ENCODE measurements at regions not wholly inside any gene's neighbourhood (a gene's known extent, or its start where the extent isn't known, plus 50 kb on each side); places are given as distances from the start of the nearest gene placed in this dataset.

DNA sequence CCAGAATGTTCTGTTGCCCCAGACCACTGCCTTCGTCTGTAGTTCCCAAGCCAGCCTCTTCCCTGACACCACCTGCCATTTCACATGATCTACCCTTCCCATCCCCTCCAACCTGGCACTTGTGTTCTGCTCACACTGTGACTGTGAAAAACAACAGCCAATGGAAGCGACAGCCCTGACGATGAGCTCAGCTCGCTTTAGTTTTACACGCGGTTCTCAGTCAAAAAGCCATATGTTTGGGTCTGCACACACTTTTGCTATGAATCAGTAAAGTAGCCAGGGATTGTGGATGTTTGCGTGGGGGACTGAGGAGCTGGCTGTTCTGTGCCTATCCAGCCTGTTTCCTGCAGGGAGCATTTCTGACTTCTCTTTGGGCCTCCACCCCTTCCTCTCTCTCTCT, 282.7 kb downstream of the WDR11 start:
- in situ Hi-C loops (cut with MboI) (no loop called here), intact Hi-C loops (cut with micrococcal nuclease; ENCODE audit: unreplicated experiment) (no loop called here)
- H3K4me3 ChIP-seq = no peak overlapping the region
- FAIRE-seq = no peak
- DNase-seq (ENCODE audit: low read depth, low spot score) = no peak
- 56% methylated on average over 7 of the region's 7 CpGs for WGBS (ENCODE audit: insufficient coverage, insufficient replicate concordance, low lambda C conversion rate, missing lambda C conversion rate)
- BruUV-seq (replicated peaks) = no TSS peak
- no peaks in the 10 kb centered on the region for H4K20me1 ChIP-seq (ENCODE audit: control insufficient read depth, insufficient read depth)
- no peaks in the 10 kb centered on the region for H3K9me3 ChIP-seq (replicated peaks; ENCODE audit: control insufficient read depth, insufficient read depth, low read length)
- H3K79me2 ChIP-seq (ENCODE audit: control insufficient read depth, insufficient read depth, low read length) = no peaks in the 10 kb centered on the region
- ChIA-PET SMC1A (ENCODE audit: uncharacterized antibody, unreplicated experiment) (no interaction called here), CTCF (no interaction called here), POLR2A (no interaction called here), RAD21 (ENCODE audit: unreplicated experiment) (no interaction called here)
- H3K36me3 ChIP-seq (ENCODE audit: control insufficient read depth in 2 of 2, insufficient read depth in 2 of 2, low read length in 1 of 2) = no peaks in the 10 kb centered on the region
- no peak for ATAC-seq
- H3K27me3 ChIP-seq (replicated peaks in 1 of 2; ENCODE audit: control insufficient read depth in 2 of 2, insufficient read depth in 2 of 2, low read length in 1 of 2) = no peaks in the 10 kb centered on the region; a peak in 1 of 4 replicates
- H3K27ac ChIP-seq (ENCODE audit: control insufficient read depth, insufficient read depth) = no peak overlapping the region
- H2AFZ ChIP-seq (ENCODE audit: control insufficient read depth, low read depth, low read length) = no peak overlapping the region
- H3K4me2 ChIP-seq (ENCODE audit: control insufficient read depth, insufficient read depth) = no peak overlapping the region
- no peaks in the 10 kb centered on the region for H3K4me1 ChIP-seq (ENCODE audit: control insufficient read depth, insufficient read depth, low read length)
- no peak overlapping the region for H3K9ac ChIP-seq (ENCODE audit: control insufficient read depth, insufficient read depth, low read length)
- TF ChIP-seq FOXM1 (IDR thresholded peaks at IDR 0.05; ENCODE audit: low read depth, low read length) = no peak
- TF ChIP-seq, protein P1, sequence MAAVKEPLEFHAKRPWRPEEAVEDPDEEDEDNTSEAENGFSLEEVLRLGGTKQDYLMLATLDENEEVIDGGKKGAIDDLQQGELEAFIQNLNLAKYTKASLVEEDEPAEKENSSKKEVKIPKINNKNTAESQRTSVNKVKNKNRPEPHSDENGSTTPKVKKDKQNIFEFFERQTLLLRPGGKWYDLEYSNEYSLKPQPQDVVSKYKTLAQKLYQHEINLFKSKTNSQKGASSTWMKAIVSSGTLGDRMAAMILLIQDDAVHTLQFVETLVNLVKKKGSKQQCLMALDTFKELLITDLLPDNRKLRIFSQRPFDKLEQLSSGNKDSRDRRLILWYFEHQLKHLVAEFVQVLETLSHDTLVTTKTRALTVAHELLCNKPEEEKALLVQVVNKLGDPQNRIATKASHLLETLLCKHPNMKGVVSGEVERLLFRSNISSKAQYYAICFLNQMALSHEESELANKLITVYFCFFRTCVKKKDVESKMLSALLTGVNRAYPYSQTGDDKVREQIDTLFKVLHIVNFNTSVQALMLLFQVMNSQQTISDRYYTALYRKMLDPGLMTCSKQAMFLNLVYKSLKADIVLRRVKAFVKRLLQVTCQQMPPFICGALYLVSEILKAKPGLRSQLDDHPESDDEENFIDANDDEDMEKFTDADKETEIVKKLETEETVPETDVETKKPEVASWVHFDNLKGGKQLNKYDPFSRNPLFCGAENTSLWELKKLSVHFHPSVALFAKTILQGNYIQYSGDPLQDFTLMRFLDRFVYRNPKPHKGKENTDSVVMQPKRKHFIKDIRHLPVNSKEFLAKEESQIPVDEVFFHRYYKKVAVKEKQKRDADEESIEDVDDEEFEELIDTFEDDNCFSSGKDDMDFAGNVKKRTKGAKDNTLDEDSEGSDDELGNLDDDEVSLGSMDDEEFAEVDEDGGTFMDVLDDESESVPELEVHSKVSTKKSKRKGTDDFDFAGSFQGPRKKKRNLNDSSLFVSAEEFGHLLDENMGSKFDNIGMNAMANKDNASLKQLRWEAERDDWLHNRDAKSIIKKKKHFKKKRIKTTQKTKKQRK (IDR thresholded peaks at IDR 0.05; ENCODE audit: low read depth, low read length) = no peak
- no peak for TF ChIP-seq FOXK2 (IDR thresholded peaks at IDR 0.05)
- TF ChIP-seq, protein P2, sequence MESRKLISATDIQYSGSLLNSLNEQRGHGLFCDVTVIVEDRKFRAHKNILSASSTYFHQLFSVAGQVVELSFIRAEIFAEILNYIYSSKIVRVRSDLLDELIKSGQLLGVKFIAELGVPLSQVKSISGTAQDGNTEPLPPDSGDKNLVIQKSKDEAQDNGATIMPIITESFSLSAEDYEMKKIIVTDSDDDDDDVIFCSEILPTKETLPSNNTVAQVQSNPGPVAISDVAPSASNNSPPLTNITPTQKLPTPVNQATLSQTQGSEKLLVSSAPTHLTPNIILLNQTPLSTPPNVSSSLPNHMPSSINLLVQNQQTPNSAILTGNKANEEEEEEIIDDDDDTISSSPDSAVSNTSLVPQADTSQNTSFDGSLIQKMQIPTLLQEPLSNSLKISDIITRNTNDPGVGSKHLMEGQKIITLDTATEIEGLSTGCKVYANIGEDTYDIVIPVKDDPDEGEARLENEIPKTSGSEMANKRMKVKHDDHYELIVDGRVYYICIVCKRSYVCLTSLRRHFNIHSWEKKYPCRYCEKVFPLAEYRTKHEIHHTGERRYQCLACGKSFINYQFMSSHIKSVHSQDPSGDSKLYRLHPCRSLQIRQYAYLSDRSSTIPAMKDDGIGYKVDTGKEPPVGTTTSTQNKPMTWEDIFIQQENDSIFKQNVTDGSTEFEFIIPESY (IDR thresholded peaks at IDR 0.05) = no peak
- TF ChIP-seq NFYB (IDR thresholded peaks at IDR 0.05; ENCODE audit: insufficient read depth, low read depth, low read length) = no peak
- TF ChIP-seq FOS (IDR thresholded peaks at IDR 0.05; ENCODE audit: borderline replicate concordance, extremely low read depth, insufficient read length) = no peak
- TF ChIP-seq, protein P3, sequence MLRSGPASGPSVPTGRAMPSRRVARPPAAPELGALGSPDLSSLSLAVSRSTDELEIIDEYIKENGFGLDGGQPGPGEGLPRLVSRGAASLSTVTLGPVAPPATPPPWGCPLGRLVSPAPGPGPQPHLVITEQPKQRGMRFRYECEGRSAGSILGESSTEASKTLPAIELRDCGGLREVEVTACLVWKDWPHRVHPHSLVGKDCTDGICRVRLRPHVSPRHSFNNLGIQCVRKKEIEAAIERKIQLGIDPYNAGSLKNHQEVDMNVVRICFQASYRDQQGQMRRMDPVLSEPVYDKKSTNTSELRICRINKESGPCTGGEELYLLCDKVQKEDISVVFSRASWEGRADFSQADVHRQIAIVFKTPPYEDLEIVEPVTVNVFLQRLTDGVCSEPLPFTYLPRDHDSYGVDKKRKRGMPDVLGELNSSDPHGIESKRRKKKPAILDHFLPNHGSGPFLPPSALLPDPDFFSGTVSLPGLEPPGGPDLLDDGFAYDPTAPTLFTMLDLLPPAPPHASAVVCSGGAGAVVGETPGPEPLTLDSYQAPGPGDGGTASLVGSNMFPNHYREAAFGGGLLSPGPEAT (IDR thresholded peaks at IDR 0.05; ENCODE audit: low read depth) = no peak
- TF ChIP-seq, protein P4, sequence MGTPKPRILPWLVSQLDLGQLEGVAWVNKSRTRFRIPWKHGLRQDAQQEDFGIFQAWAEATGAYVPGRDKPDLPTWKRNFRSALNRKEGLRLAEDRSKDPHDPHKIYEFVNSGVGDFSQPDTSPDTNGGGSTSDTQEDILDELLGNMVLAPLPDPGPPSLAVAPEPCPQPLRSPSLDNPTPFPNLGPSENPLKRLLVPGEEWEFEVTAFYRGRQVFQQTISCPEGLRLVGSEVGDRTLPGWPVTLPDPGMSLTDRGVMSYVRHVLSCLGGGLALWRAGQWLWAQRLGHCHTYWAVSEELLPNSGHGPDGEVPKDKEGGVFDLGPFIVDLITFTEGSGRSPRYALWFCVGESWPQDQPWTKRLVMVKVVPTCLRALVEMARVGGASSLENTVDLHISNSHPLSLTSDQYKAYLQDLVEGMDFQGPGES (IDR thresholded peaks at IDR 0.05) = no peak
- TF ChIP-seq NRF1 (conservative IDR thresholded peaks at IDR 0.05; ENCODE audit: low read depth, low read length) = no peak
- TF ChIP-seq IKZF1 (conservative IDR thresholded peaks at IDR 0.05) = no peak
- no peak for TF ChIP-seq ESRRA (IDR thresholded peaks at IDR 0.05; ENCODE audit: low read length)
- TF ChIP-seq STAT1 (conservative IDR thresholded peaks at IDR 0.05) = no peak
- TF ChIP-seq, protein P5, sequence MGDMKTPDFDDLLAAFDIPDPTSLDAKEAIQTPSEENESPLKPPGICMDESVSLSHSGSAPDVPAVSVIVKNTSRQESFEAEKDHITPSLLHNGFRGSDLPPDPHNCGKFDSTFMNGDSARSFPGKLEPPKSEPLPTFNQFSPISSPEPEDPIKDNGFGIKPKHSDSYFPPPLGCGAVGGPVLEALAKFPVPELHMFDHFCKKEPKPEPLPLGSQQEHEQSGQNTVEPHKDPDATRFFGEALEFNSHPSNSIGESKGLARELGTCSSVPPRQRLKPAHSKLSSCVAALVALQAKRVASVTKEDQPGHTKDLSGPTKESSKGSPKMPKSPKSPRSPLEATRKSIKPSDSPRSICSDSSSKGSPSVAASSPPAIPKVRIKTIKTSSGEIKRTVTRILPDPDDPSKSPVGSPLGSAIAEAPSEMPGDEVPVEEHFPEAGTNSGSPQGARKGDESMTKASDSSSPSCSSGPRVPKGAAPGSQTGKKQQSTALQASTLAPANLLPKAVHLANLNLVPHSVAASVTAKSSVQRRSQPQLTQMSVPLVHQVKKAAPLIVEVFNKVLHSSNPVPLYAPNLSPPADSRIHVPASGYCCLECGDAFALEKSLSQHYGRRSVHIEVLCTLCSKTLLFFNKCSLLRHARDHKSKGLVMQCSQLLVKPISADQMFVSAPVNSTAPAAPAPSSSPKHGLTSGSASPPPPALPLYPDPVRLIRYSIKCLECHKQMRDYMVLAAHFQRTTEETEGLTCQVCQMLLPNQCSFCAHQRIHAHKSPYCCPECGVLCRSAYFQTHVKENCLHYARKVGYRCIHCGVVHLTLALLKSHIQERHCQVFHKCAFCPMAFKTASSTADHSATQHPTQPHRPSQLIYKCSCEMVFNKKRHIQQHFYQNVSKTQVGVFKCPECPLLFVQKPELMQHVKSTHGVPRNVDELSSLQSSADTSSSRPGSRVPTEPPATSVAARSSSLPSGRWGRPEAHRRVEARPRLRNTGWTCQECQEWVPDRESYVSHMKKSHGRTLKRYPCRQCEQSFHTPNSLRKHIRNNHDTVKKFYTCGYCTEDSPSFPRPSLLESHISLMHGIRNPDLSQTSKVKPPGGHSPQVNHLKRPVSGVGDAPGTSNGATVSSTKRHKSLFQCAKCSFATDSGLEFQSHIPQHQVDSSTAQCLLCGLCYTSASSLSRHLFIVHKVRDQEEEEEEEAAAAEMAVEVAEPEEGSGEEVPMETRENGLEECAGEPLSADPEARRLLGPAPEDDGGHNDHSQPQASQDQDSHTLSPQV (IDR thresholded peaks at IDR 0.05) = no peak

Measured in GM12878 (cell line).